Activated CD4-positive, alpha-beta T cell treated with anti-CD3 and anti-CD28 coated beads for 36 hours (primary cell): ENCODE measurements at regions not wholly inside any gene's neighbourhood (a gene's known extent, or its start where the extent isn't known, plus 50 kb on each side); places are given as distances from the start of the nearest gene placed in this dataset.
"Not testable (repeated sequence)": the region's sequence is repeated elsewhere in the genome, so short reads cannot be mapped to it uniquely, and the experiment has no call there.

Source experiments
- ATAC-seq: fragments of 200-7000 bp; cut with Tn5 transposase; one replicate; pipeline ENCODE4 v1.10.0; 2021; ENCODE audit warnings: mild to moderate bottlenecking, moderate library complexity
- CTCF ChIA-PET: fragments of 350-600 bp; sonication (Branson Sonifier 250); formaldehyde crosslinking; loops from one replicate; lab custom pipeline; 2021; ENCODE audit warnings: antibody characterized with exemption; lab: Charles Lee
- POLR2A ChIA-PET: fragments of 350-600 bp; sonication (Branson Sonifier 250); formaldehyde crosslinking; loops from one replicate; lab custom pipeline; 2021; ENCODE audit warnings: antibody characterized with exemption, inconsistent platforms; lab: Charles Lee
- DNase-seq: peaks from one replicate; pipeline ENCODE4 v3.0.0-alpha.2; 2020
- H3K27ac Mint-ChIP-seq: one replicate; pipeline ENCODE4 v1.8.0; 2021; ENCODE audit warnings: mixed read lengths
- H3K27me3 Mint-ChIP-seq: one replicate; pipeline ENCODE4 v1.8.0; 2021; ENCODE audit warnings: mixed read lengths
- H3K36me3 Mint-ChIP-seq: one replicate; pipeline ENCODE4 v1.8.0; 2021; ENCODE audit warnings: low read depth, mixed read lengths
- H3K4me1 Mint-ChIP-seq: one replicate; pipeline ENCODE4 v1.8.0; 2021; ENCODE audit warnings: mixed read lengths
- H3K4me3 Mint-ChIP-seq: one replicate; pipeline ENCODE4 v1.8.0; 2021; ENCODE audit warnings: mild to moderate bottlenecking, moderate library complexity, mixed read lengths
- H3K9me3 Mint-ChIP-seq: one replicate; pipeline ENCODE4 v1.8.0; 2021; ENCODE audit warnings: low read depth, mixed read lengths
- intact Hi-C, 2 experiments: fragments of 100-400 bp; cut with DNase I in 1 of 2; cut with micrococcal nuclease in 1 of 2; formaldehyde crosslinking; loops; one replicate each; pipeline versions ENCODE4 v1.14.2 to v1.15.1; 2022 to 2024; cut with DNase I, micrococcal nuclease

DNA sequence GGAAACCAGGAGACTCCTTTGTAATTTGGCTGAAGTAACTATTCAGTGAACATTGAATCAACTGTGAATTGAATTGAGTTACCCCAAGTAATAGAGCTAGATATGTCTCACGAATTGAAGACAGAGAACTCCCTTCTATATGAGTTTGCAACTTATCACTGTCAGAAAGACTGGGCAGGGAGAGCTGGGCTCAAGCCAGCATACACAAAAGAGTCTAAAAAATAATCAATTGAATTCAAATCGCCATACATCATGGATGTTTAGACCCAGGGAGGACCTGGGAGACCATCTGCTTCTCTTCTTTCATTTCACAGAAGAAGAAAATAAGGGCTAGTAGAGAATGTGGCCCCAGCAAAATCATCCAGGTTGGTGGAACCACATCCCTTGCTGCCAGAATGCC is 503.1 kb upstream of the AUTS2 start:
- POLR2A ChIA-PET: no interaction called here
- CTCF ChIA-PET: interaction anchor here (0.5 kb wide), 1 partner anchor 154 kb away, joined by 3 read pairs; no protein-coding TSS in a partner anchor

DNA sequence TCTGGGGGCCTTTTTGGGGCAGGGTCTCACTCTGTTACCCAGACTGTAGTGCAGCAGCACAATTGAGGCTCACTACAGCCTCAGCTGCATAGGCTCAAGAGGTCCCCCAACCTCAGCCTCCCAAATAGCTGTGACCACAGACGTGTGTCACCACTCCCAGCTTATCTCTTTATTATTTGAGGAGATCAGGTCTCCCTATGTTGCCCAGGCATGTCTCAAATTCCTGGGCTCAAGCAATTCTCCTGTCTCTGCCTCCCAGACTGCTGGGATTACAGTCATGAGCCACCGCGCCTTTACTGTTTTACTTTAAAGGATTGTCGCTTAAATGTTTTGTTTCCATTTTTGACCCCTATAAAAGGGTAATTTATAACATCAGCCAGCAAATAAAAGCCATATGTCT is 502.6 kb upstream of the AUTS2 start:
- no peak for DNase-seq
- ATAC-seq: no peak
- Mint-ChIP-seq H3K27ac (no peak overlapping the region), H3K9me3 (peaks cover 13% of the 10 kb centered on the region), H3K4me3 (no peak overlapping the region), H3K36me3 (no peaks in the 10 kb centered on the region), H3K4me1 (no peaks in the 10 kb centered on the region), H3K27me3 (no peaks in the 10 kb centered on the region)
- POLR2A ChIA-PET: no interaction called here
- intact Hi-C loops: no loop called here
- CTCF ChIA-PET: interaction anchor here (0.5 kb wide), 1 partner anchor 153 kb away, joined by 3 read pairs; no protein-coding TSS in a partner anchor

More for the DNA sequence above, 503.1 kb upstream of the AUTS2 start:
- H3K4me3 Mint-ChIP-seq: no peak overlapping the region
- no peaks in the 10 kb centered on the region for H3K4me1 Mint-ChIP-seq
- H3K9me3 Mint-ChIP-seq: peaks cover 15% of the 10 kb centered on the region
- DNase-seq (no peak), ATAC-seq (no peak)
- intact Hi-C loops: no loop called here
- H3K36me3 Mint-ChIP-seq: no peaks in the 10 kb centered on the region
- H3K27me3 Mint-ChIP-seq: no peaks in the 10 kb centered on the region
- no peak overlapping the region for H3K27ac Mint-ChIP-seq

DNA sequence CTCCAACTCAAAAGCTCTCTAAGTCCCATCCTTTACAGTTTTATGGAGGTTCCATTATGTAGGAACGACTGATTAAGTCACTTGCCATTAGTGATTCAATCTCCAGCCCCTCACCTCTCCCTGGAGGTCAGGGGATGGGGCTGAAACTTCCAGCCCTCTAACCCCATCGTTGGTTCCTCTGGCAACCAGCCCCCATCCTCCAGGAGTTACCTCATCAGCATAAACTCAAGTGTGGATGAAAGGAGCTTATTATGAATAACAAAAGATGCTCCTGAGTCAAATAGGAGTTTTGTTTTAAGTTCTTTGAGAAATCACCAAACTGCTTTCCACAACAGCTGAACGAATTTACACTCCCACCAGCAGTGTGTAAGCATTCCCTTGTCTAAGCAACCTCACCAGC is 494.3 kb upstream of the AUTS2 start:
- H3K9me3 Mint-ChIP-seq: peaks cover 5% of the 10 kb centered on the region
- H3K4me3 Mint-ChIP-seq: no peak overlapping the region
- intact Hi-C loops: no loop called here
- H3K27ac Mint-ChIP-seq: no peak overlapping the region
- ChIA-PET CTCF (interaction anchor here (0.8 kb wide), 1 partner anchor 604 kb away, joined by 4 read pairs; no protein-coding TSS in a partner anchor), POLR2A (no interaction called here)
- no peak for ATAC-seq
- DNase-seq: no peak
- H3K27me3 Mint-ChIP-seq: no peaks in the 10 kb centered on the region
- H3K4me1 Mint-ChIP-seq: no peaks in the 10 kb centered on the region
- H3K36me3 Mint-ChIP-seq: no peaks in the 10 kb centered on the region

DNA sequence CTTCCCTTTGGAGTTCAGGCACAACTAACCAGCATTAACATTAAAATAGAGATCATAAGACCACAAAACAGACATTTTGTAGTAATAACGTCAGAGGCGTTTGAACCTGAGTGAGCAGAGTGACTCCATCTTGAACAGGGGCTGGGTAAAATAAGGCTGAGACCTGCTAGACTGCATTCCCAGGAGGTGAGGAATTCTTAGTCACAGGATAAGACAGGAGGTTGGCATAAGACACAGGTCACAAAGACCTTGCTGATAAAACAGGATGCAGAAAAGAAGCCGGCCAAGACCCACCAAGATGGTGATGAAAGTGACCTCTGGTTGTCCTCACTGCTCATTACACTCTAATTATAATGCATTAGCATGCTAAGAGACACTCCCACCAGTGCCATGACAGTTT is 493.2 kb upstream of the AUTS2 start:
- no peak overlapping the region for H3K27ac Mint-ChIP-seq
- no peaks in the 10 kb centered on the region for H3K4me1 Mint-ChIP-seq
- H3K36me3 Mint-ChIP-seq: no peaks in the 10 kb centered on the region
- DNase-seq: no peak
- POLR2A ChIA-PET: no interaction called here
- CTCF ChIA-PET: no interaction called here
- intact Hi-C loops: no loop called here
- H3K9me3 Mint-ChIP-seq: peaks cover 5% of the 10 kb centered on the region
- no peak overlapping the region for H3K4me3 Mint-ChIP-seq
- no peak for ATAC-seq
- peaks cover 2% of the 10 kb centered on the region for H3K27me3 Mint-ChIP-seq

DNA sequence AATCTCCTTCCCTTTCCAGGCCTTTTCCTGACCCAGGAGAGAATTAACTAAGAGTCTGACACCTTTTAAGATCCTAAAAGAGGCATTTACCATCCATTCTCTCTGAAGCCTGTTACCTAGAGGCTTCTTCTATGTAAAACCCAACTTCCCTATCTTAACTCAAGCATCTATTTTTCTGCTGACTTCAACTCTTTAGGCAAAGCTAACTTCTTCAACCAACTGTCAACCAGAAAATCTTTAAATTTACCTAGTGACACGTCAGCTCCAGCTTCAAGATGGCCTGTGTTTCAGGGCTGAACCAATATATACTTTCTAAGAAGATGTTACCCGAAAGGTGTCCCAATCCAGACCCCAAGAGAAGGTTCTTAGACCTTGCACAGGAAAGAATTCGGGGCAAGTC is 492.3 kb upstream of the AUTS2 start:
- Mint-ChIP-seq H3K27ac (no peak overlapping the region), H3K4me1 (no peaks in the 10 kb centered on the region), H3K36me3 (no peaks in the 10 kb centered on the region), H3K9me3 (peaks cover 5% of the 10 kb centered on the region), H3K27me3 (peaks cover 2% of the 10 kb centered on the region), H3K4me3 (no peak overlapping the region)
- ATAC-seq (no peak), DNase-seq (no peak)
- intact Hi-C loops: no loop called here
- POLR2A ChIA-PET: no interaction called here
- CTCF ChIA-PET: no interaction called here

DNA sequence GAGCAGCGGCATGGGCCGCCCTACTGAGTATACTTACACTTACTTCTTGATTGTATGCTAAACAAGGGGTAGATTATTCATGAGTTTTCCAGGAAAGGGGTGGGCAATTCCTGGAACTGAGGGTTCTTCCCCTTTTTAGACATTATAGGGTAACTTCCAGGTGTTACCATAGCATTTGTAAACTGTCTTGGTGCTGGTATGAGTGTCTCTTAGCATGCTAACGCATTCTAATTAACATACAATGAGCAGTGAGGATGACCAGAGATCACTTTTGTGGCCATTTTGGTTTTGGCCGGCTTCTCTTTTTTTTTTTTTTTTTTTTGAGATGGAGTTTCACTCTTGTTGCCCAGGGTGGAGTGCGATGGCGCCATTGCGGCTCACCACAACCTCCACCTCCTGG is 491.8 kb upstream of the AUTS2 start:
- CTCF ChIA-PET, H3K27ac Mint-ChIP-seq, H3K36me3 Mint-ChIP-seq, H3K4me1 Mint-ChIP-seq, intact Hi-C loops, DNase-seq, H3K4me3 Mint-ChIP-seq, H3K27me3 Mint-ChIP-seq, ATAC-seq, POLR2A ChIA-PET, H3K9me3 Mint-ChIP-seq: not testable (repeated sequence)

DNA sequence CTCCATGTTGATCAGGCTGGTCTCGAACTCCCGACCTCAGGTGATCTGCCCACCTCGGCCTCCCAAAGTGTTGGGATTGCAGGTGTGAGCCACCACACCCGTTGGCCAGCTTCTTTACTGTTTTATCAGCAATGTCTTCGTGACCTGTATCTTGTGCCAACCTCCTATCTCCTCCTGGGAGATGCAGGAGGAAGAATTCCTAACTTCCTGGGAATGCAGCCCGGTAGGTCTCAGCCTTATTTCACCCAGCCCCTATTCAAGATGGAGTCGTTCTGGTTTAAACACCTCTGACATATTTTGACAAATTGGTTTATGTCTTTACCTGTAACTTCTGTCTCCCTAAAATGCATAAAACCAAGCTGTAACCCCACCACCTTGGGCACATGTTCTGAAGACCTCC is 491.3 kb upstream of the AUTS2 start:
- POLR2A ChIA-PET, CTCF ChIA-PET, DNase-seq, ATAC-seq, H3K36me3 Mint-ChIP-seq, H3K4me1 Mint-ChIP-seq, H3K27ac Mint-ChIP-seq, intact Hi-C loops, H3K9me3 Mint-ChIP-seq, H3K27me3 Mint-ChIP-seq, H3K4me3 Mint-ChIP-seq: not testable (repeated sequence)

DNA sequence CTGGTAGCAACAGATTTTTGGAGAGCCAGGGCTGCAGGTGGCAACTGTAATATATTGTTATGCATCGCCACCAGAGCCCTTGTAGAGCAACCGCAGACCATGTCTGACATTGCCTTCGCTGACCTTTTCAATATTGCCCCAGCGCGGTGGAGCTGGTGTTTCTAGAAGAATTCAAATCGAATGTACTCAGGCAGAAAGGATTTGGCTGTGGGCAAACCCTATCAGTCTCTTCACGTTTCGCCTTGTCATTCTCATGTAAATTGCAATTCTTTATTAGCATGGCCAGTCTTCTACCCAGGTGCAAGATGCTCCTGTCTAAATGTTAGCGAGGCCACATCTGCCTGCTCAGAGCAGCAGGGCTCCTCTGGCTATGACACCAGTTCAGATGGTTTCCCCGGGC is 490.2 kb upstream of the AUTS2 start:
- no peak overlapping the region for H3K4me3 Mint-ChIP-seq
- intact Hi-C loops: no loop called here
- no peak overlapping the region for H3K27ac Mint-ChIP-seq
- no peaks in the 10 kb centered on the region for H3K4me1 Mint-ChIP-seq
- H3K27me3 Mint-ChIP-seq: peaks cover 2% of the 10 kb centered on the region
- CTCF ChIA-PET: no interaction called here
- H3K36me3 Mint-ChIP-seq: no peaks in the 10 kb centered on the region
- H3K9me3 Mint-ChIP-seq: peaks cover 7% of the 10 kb centered on the region
- ATAC-seq: no peak
- no peak for DNase-seq
- POLR2A ChIA-PET: no interaction called here

DNA sequence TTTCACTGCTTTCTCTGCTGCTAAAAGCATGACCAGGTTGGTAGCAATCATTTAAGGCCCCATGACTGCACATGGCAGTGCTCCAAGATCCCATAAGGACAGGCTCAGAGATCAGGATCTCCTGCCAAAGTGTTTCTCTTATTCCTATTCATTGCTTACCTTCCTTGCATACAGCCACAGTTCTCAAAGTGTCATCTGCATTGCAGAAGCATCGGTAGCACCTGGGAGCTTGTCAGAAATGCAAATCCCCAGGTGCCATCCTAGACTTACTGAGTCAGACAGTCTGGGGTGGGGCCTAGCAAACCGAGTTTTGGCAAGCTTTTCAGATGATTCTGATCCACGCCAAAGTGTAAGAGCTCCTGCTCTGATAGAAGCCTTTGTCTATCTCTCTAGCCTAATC is 489.0 kb upstream of the AUTS2 start:
- ChIA-PET CTCF (interaction anchor here (0.6 kb wide), 1 partner anchor 565 kb away, joined by 3 read pairs; no protein-coding TSS in a partner anchor), POLR2A (no interaction called here)
- Mint-ChIP-seq H3K9me3 (peaks cover 8% of the 10 kb centered on the region), H3K4me3 (no peak overlapping the region), H3K4me1 (no peaks in the 10 kb centered on the region), H3K36me3 (no peaks in the 10 kb centered on the region), H3K27me3 (peaks cover 2% of the 10 kb centered on the region), H3K27ac (no peak overlapping the region)
- ATAC-seq (no peak), DNase-seq (no peak)
- intact Hi-C loops: no loop called here

DNA sequence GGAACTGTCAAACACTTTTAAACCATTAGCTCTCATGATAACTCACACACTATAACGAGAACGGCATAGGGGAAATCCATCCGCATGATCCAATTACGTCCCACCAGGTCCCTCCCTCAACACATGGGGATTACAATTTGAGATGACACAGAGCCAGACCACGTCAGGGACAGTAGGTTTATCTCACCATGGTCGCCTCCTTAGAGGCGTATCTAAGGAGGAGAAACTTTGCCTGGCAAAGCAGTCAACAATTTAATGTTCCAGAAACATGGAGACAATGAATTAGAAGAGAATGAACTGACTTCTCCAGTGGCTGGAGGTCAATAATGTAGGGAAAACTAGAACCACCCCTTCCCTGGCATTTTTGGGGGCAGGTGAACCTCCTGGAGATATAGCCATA is 488.4 kb upstream of the AUTS2 start:
- no peak overlapping the region for H3K4me3 Mint-ChIP-seq

DNA sequence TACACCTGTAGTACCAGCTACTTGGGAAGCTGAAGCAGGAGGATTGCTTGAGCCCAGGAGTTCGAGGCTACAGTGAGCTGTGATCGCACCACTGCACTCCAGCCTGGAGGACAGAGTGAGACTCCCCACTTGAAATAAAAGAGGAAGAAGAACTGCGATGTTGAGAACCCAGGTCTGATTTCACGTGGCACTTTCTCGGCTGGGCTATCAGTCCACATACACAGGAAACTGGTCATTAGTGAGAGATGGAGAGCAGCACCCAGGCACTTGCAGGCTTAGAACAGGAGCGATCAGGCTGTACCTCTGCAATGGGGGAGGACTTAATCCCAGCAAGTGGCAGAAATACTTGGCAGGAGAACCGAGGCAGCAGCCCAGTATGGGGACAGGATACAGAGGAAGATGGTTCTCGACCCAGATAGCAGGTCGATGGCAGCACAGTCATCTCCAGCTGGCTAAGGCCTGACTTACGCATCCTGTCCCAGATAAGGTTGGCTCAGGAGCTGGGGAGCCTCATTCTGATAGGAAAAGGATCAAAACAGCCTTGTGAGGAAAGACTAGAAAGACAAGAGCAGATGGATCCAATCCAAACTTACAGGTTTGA is 487.7 kb upstream of the AUTS2 start:
- DNase-seq: no peak
- intact Hi-C loops: no loop called here
- ATAC-seq: no peak
- no peak overlapping the region for H3K27ac Mint-ChIP-seq
- ChIA-PET POLR2A (no interaction called here), CTCF (no interaction called here)
- H3K36me3 Mint-ChIP-seq: no peaks in the 10 kb centered on the region
- peaks cover 2% of the 10 kb centered on the region for H3K27me3 Mint-ChIP-seq
- peaks cover 9% of the 10 kb centered on the region for H3K9me3 Mint-ChIP-seq
- H3K4me3 Mint-ChIP-seq: no peak overlapping the region
- H3K4me1 Mint-ChIP-seq: no peaks in the 10 kb centered on the region

More for the DNA sequence above, 488.4 kb upstream of the AUTS2 start:
- DNase-seq (no peak), ATAC-seq (no peak)
- H3K4me1 Mint-ChIP-seq: no peaks in the 10 kb centered on the region
- ChIA-PET CTCF (interaction anchor here (0.6 kb wide), 1 partner anchor 566 kb away, joined by 3 read pairs; no protein-coding TSS in a partner anchor), POLR2A (no interaction called here)
- H3K27ac Mint-ChIP-seq: no peak overlapping the region
- intact Hi-C loops: no loop called here
- peaks cover 2% of the 10 kb centered on the region for H3K27me3 Mint-ChIP-seq
- peaks cover 9% of the 10 kb centered on the region for H3K9me3 Mint-ChIP-seq
- no peaks in the 10 kb centered on the region for H3K36me3 Mint-ChIP-seq

DNA sequence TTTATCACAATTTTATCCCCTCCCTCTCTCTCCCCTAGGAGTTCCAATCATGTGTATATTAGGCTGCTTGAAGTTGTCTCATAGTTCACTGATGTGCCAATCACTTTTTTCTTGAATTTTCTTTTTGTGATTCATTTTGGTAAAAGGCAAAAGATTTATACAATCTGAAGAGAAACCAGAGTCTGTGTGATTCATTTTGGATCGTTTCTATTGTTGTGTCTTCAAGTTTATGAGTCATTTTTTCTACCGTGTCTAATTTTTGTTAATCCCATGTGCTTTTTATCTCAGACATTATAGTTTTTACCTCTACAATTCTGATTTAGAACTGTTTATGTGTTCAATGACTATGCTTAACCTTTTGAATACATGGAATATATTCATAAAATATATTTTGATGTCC is 483.9 kb upstream of the AUTS2 start:
- H3K36me3 Mint-ChIP-seq: no peaks in the 10 kb centered on the region
- ATAC-seq (no peak), DNase-seq (no peak)
- no peak overlapping the region for H3K4me3 Mint-ChIP-seq
- intact Hi-C loops: no loop called here
- POLR2A ChIA-PET: no interaction called here
- H3K4me1 Mint-ChIP-seq: no peaks in the 10 kb centered on the region
- H3K27me3 Mint-ChIP-seq: peaks cover 2% of the 10 kb centered on the region
- H3K9me3 Mint-ChIP-seq: peaks cover 7% of the 10 kb centered on the region
- H3K27ac Mint-ChIP-seq: no peak overlapping the region
- CTCF ChIA-PET: no interaction called here
